NCI-H510A treated with DMSO at 0.1 percent for 48 hours (cell line): ENCODE measurements at regions not wholly inside any gene's neighbourhood (a gene's known extent, or its start where the extent isn't known, plus 50 kb on each side); places are given as distances from the start of the nearest gene placed in this dataset.

Experiments used
- DNase-seq: peaks from one replicate; lab custom pipeline; 2025; lab: John Stamatoyannopoulos, UW

DNA sequence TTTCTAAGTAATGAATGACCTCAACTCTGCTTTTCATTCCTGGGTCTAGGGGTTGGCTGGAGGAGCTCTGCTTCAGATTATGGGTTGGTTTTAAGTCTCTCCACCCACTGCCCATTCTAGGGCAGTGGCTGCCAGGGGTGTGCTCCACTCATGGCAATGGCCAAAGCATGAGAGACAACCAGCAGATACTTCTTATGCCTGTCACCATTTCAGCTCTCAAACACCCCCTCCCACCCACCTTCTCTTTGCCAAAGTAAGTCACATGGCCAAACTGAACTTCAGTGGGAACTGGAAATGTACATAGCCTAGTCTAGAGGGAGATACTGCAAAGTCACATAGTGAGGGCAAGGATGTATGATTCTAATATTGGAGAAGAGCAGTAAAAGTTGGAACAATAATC, 285.3 kb downstream of the RPLP1 start:
- DNase-seq: no peak

- no peak for DNase-seq
These were observed 288.1 kb downstream of the RPLP1 start for GRCh38 chr15:69740684-69741083.

DNA sequence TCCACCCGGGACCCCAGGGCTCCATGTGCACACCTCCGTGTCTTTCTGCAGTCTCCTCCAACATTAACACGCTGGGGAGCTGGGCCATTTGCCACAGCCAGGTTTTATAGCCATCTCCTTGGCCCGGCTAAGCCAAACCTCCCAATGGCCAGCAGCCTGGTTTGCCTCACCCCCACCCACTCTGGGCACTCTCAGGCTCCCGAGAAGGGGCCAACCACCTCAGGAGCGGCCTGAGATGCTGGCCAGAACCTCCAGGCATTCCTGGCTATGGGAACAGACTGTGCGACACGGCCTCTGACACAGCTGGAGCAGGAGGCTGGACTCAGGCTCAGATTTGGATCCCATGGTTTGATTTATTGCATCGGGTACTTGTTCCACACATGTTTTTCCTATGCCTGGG, 289.7 kb downstream of the RPLP1 start:
- no peak for DNase-seq

DNA sequence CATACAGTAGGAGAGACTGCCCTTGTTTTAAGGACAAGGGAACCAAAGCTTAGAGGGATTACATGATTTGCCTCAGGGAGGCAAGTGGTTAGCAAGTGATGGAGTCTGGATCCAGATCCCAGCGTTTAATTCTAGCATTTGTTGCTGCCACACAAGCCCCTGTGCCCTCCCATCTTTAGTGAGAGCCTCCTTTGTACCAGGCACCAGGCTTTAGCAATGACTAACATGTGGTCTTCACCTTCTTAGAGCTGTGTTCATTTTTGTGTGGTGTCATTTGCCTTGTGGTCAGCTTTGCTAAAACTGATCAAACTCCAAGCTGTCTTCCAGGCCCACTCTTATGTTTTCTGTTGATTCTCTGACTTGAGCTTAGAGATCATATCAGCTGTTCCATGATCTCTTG, 290.5 kb downstream of the RPLP1 start:
- no peak for DNase-seq

DNA sequence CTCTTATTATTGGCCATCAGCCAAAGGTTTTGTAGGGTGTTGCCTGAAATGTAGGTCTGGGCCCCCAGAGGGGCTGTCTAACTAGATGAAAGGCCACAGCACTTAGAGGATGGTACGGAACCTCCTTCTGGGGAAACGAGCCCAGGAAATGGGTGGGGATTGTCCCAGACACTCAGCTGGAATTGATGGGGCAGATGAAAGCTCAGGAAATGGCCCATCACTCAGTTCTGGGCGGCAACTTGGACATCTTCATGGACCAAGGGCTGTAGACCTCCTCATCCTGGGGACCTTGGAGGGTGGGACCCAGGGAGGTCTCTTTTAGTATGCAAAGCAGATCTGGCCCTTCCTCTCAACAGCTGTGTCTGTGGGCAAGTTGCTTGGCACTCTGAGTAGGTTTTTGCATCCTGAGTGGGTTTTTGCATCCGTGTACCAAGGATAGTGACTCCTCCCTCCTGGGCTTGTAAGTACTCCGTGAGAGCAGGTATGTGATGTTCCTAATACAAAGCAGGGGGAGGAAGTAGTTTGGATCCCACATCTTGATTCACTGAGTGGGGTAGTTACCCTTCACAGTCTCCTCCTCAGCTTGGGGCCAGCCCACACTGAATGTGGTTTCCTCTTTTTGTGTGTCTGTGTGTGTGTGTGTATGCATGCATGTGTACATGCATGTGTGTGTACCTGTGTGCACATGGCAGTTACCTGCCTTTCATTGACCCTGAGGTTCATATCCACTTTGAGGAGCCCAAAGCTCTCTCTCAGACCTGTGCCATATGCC, 292.0 kb downstream of the RPLP1 start:
- DNase-seq: no peak

- no peak for DNase-seq
These were observed 294.6 kb downstream of the RPLP1 start for GRCh38 chr15:69747193-69747592.

DNA sequence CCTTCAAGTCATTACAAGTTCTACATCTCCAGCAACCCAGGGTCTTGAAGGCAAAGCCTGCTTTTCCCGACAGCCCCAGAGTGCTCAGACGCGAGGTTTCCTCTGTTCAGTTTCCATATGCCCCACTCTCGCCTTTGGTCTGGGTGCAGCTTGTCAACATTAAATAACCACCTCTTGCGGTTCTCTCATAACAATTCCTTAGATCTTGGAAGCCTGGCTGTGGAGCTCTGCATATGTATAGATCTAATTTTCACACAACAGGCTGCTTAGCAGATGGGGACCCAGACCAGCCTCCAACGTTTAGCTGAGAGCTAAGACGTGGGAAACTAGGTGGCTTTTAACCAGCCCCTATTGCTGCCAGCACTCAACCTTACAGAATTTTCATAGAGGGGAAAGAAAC, 295.5 kb downstream of the RPLP1 start:
- DNase-seq: no peak

DNA sequence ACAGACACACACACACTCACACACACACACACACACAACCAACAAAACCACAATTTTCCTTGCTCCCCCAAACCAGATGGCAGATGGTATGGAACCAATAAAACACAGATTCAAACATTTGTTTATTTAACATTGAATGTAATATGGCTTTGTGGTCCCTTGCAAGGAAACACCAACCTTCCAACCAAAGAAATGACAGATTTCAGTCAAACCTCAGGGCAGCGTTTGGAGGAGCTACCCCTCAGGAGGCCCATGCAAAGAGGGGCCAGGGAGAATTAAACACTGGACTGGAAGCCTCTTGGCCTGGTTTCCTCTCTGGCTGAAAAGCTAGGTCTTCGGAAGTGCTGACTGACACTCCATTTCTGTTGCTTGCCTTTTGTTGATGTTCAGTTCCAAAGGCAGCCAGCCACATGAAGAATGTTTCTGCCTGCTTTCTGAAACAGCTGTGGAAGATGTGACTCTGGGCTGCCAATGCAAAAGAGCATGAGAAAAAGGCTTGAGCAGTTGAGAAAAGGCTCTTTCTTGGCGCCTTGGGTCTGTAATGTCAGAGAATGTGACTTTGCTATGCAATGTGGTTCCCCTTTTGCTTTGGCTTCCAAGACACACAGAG, 296.1 kb downstream of the RPLP1 start:
- DNase-seq: no peak

GRCh38 chr15:69749274-69749673, 296.7 kb downstream of the RPLP1 start:
- DNase-seq: no peak

GRCh38 chr15:69749797-69750196, 297.2 kb downstream of the RPLP1 start:
- DNase-seq: no peak

DNA sequence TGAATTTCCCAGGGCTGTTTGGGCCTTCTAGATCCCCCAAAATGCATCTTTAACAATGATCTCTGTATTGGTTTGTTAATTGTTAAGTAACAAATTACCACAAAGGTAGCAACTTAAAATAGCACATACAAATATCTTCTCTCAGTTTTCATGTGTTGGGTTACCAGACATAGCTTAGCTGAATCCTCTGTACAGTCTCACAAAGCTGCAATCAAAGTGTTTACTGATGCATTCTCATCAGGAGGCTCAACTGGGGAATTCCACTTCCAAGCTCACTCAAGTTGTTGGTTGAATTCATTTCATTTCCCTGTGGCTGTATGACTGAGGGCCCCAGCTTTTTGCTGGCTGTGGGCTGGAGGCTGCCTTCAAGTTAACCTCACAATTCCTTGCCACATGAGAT, 297.6 kb downstream of the RPLP1 start:
- DNase-seq: no peak

DNA sequence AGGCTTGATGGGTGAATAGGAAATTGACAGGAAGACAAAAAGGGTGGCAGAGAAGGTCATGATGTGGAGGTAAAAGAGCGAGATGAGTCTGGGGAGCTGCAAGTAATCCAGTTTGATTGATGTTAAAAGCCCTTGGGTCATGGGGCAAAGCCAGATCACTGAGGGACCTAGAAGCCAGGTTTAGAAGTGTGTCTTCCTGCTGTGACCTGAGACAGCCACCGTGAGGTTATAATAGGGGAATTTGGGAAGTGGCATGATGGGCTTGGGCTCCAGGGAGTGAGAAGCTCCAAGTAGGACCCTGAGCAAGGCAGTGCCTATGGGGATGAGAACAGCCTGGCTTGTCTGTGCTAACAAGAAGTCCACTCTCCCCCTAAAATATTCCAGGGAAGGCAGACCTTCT, 298.5 kb downstream of the RPLP1 start:
- no peak for DNase-seq

GRCh38 chr15:69751566-69751965, 298.9 kb downstream of the RPLP1 start:
- no peak for DNase-seq

DNA sequence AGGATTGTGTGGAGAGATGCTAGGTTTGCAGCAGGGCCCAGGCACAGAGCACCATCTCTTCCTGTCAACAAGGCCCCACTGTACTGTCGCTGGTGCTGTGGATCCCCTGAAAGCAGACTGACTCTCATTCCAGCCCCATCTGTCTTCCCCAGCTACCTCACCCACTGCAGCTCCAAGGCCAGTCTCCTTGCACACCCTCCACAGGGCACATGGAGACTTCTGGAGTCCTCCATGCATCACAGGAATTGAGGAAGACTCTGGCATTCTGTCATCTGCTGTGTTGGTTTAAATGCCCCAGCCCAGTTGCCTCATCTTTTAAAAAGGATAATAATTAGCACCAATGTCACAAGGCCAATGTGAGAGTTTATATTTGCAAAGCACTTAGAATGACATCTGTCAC, 301.2 kb downstream of the RPLP1 start:
- no peak for DNase-seq

GRCh38 chr15:69754313-69754712, 301.7 kb downstream of the RPLP1 start:
- DNase-seq: no peak

- no peak for DNase-seq
These were observed 303.1 kb downstream of the RPLP1 start for GRCh38 chr15:69755551-69756310.

DNA sequence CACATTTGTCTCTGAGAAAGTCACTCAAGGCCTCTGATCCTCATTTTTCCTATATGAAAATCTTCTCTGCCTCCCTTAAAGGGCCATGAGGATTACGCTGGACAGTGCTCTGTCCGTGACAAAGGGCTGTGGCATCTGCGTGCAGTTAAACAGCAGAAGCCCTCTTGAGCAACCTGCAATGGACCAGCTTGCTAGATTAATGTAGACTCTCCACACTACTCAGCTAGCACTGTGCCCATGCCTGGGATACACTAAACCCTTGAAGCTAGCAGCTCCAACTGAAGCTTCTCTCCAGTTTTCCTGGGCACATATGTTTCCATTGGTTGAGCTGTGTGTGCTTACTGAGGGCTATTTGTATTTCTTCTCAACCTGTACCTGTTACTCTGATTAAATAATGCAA, 303.8 kb downstream of the RPLP1 start:
- no peak for DNase-seq

DNA sequence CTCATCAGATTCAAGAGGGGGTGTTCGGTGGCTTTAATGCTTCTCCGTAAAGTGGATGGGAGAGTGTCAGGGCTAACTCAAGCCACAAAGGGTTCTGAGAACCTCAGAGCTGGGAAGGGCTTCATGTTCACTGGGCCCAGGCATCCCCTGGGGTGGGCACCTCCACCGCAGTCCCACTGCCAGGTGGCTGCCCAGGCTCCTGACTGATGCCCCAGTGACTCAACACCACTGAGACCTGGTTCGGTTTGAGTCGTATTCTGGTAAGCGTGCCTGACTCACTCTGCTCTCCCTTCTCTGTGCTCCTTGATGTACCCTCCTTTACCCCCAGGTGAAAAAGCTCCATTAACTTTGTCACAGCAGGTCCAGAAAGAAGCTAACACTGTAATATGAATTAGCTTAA, 304.6 kb downstream of the RPLP1 start:
- DNase-seq: no peak

DNA sequence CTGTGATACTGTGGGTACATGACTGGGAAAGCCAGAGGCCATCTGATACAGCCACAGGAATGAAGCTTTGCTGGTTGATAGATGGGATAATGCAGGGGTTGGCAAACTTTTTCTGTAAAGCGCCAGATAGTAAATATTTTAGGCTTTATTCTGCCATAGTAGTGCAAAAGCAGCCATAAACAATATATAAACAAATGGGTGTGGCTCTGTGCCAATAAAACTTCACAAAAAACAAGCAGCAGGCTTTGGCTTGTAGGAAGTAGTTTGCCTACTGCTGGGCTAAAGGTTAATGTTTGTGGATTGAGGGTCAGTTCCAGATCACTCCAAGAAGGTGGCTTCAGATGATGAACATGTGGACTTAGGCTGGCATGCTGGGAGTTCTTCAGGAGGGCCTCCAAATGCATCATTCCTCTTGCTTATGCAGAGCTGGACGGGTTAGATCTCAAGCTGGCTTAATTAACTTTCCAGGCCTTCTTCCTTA, 305.7 kb downstream of the RPLP1 start:
- no peak for DNase-seq

- DNase-seq: no peak
These were observed 306.5 kb downstream of the RPLP1 start for GRCh38 chr15:69758810-69759790.

GRCh38 chr15:69760258-69760845, 307.7 kb downstream of the RPLP1 start:
- no peak for DNase-seq
